HUES64 (cell line): ENCODE measurements at regions not wholly inside any gene's neighbourhood (a gene's known extent, or its start where the extent isn't known, plus 50 kb on each side); places are given as distances from the start of the nearest gene placed in this dataset.
"Not testable (repeated sequence)": the region's sequence is repeated elsewhere in the genome, so short reads cannot be mapped to it uniquely, and the experiment has no call there.

Experiments used
- H3K27ac ChIP-seq: 2 replicates; pipeline ENCODE4 v1.7.0; 2013; ENCODE audit warnings: low read depth, low read length, inconsistent platforms
- H3K27me3 ChIP-seq: 2 replicates; pipeline ENCODE4 v1.6.1; 2013; ENCODE audit warnings: mild to moderate bottlenecking, low read length; ENCODE audit not compliant: insufficient read depth
- H3K36me3 ChIP-seq: 2 replicates; pipeline ENCODE4 v1.6.1; 2013; ENCODE audit warnings: mild to moderate bottlenecking, low read length; ENCODE audit not compliant: insufficient read depth
- H3K4me1 ChIP-seq: 2 replicates; pipeline ENCODE4 v1.6.1; 2013; ENCODE audit warnings: mild to moderate bottlenecking, low read length, moderate library complexity; ENCODE audit not compliant: insufficient read depth
- H3K4me3 ChIP-seq: 2 replicates; pipeline ENCODE4 v1.5.1; 2013; ENCODE audit warnings: mild to moderate bottlenecking, low read length, moderate library complexity
- H3K9ac ChIP-seq: 2 replicates; pipeline ENCODE4 v1.6.1; 2013; ENCODE audit warnings: mild to moderate bottlenecking, low read depth, low read length
- H3K9me3 ChIP-seq: 2 replicates; pipeline ENCODE4 v1.6.1; 2013; ENCODE audit warnings: low read depth, low read length; ENCODE audit not compliant: insufficient read depth
- WGBS: fragments of 150-250, 120-280 bp; methylation state at CpG from one replicate; pipeline ENCODE4 v1.1.7; 2013; ENCODE audit warnings: missing lambda C conversion rate; 5-methylcytosine and 5-hydroxymethylcytosine counted together

DNA sequence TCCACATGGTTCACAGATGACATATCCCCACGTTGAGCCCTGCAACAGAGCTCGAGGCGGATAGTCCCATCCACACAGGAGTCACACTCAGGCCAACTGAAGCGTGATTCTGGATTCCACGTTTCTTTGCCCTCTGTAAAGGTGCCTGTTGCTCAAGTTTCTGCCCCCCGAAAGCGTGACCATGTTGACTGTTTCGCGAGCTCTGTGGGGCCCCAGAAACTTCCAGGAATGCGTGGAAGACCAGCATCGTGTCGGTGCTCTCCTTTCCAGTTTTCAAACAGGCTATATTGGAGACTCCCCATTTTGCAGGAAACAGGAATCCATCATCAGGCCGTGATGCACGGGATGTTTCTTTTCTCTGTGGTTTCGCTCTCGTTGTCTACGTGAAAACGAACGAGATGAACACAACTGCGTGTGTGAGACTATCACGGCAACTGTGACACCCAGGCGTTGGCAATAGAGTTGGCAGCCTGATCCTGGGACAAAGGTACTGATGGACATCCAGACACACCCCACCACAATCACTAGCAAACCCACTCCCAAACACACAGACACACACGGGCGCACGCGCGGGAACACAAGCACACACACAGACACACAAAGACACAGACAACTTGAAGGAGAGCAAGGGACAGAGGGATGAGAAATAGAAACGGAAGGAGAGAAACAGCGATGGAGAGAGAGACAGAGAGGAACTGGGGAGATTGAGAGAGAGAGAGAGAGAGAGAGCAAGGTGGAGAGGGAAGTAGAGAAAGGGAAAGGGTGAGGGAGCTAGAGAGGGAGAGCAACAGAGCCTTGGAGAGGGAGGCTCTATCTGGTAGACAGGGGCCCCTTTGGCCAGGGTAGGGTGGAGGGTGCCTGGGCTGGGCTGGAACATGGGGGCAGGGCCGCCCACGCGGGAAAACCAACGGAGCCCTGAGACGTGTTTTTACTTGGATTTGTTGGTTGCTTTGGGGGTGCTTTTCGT lies 1609.3 kb downstream of the SPATA31A7 start:
- Histone ChIP-seq H3K27me3 (peaks cover 55% of the 10 kb centered on the region), H3K4me3 (peak overlapping the region; percentile 48; the same call in 1 of the 2 replicates)
- H3K9me3 ChIP-seq, H3K36me3 ChIP-seq, H3K27ac ChIP-seq, H3K4me1 ChIP-seq, H3K9ac ChIP-seq: not testable (repeated sequence)
- 13% methylated on average over 30 of the region's 35 CpGs for WGBS

DNA sequence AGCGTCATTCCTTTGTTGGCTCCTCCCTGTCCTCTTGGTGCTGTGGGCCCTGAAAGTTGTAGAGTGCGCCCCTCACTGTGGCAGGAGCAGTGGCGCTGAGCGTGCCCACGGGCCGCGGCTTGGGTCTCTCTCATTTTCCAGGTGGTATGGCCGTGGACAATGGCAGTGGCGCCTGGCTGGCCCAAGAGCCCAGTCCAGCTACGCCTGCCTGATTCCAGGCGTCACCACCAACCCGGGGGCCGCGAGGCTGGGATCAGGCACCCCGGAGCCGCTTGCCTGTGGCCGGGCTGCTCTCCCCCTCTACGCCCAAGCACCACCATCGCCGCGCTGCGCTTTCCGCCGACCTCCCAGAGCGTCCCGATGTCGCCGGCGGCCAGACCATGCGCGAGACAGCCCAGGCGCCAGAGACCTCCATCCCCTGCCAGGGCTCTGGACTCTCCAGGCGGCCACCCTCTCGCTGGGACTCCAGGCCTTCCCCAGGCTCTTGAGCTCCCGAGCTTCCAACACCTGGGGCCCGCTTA lies 1610.1 kb downstream of the SPATA31A7 start:
- H3K9ac ChIP-seq, H3K4me1 ChIP-seq, H3K36me3 ChIP-seq, H3K27ac ChIP-seq, H3K9me3 ChIP-seq: not testable (repeated sequence)
- peaks cover 63% of the 10 kb centered on the region for H3K27me3 ChIP-seq
- WGBS = 4% methylated on average over 36 of the region's 36 CpGs
- H3K4me3 ChIP-seq = peak overlapping the region; percentile 48

DNA sequence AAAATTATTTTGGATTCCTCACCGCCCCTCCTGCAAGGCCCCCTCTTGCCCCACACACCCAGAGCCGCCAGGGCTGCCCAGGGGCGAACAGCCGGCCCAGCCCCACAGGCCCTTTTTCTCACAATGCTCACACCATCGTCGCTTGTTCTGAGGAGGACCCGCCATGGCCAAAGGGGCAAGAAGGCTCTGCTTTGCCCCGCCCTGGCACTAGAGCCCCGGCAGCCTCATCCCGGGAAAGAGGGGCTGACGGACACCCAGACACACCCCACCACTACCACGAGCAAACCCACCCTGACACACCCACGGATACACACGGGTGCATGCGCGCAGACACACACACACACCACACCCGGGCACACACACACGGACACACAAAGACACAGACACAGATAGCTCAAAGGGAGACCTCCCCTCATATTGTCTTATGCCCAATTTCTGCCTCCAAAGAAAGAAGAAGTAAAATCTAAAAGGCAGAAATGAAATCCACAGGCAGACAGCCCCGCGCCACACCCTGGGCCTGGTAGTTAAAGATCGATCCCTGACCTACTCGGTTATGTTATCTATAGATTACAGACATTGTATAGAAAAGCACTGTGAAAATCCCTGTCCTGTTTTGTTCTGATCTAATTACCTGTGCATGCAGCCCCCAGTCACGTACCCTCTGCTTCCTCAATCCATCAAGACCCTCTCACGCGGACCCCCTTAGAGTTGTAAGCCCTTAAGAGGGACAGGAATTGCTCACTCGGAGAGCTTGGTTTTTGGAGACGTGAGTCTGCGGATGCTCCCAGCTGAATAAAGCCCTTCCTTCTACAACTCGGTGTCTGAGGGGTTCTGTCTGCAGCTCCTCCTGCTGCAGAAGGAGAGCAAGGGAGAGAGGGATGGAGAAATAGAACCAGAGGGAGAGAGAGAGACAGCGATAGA lies 1610.9 kb downstream of the SPATA31A7 start:
- not testable (repeated sequence) for H3K27ac ChIP-seq, H3K4me1 ChIP-seq, H3K36me3 ChIP-seq, H3K9me3 ChIP-seq, H3K9ac ChIP-seq
- H3K4me3 ChIP-seq = peak overlapping the region; percentile 58; the same call in 1 of the 2 replicates
- H3K27me3 ChIP-seq = peaks cover 71% of the 10 kb centered on the region
- 10% methylated on average over 29 of the region's 30 CpGs for WGBS

DNA sequence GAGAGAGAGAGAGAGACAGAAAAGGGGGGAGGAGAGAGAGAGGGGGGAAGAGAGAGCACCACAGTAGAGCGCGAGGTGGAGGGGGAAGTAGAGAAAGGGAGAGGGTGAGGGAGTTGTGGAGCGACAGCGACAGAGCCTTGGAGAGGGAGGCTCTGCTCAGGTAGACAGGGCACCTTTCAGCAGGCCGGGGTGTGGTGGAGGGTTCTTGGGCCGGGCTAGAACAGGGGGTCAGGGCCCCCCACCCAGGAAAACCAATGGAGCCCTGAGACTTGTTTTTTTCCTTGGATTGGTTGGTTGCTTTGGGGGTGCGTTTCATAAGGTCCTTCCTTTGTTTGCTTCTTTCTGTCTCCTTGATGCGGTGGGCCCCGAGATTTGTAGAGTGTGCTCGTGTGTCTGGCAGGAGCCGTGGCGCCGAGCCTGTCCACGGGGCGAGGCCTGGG lies 1611.6 kb downstream of the SPATA31A7 start:
- Histone ChIP-seq H3K27me3 (peaks cover 78% of the 10 kb centered on the region), H3K4me3 (peak overlapping the region; percentile 58)
- H3K36me3 ChIP-seq, H3K9me3 ChIP-seq, H3K9ac ChIP-seq, H3K27ac ChIP-seq, H3K4me1 ChIP-seq: not testable (repeated sequence)
- WGBS = 2% methylated on average over 15 of the region's 15 CpGs

DNA sequence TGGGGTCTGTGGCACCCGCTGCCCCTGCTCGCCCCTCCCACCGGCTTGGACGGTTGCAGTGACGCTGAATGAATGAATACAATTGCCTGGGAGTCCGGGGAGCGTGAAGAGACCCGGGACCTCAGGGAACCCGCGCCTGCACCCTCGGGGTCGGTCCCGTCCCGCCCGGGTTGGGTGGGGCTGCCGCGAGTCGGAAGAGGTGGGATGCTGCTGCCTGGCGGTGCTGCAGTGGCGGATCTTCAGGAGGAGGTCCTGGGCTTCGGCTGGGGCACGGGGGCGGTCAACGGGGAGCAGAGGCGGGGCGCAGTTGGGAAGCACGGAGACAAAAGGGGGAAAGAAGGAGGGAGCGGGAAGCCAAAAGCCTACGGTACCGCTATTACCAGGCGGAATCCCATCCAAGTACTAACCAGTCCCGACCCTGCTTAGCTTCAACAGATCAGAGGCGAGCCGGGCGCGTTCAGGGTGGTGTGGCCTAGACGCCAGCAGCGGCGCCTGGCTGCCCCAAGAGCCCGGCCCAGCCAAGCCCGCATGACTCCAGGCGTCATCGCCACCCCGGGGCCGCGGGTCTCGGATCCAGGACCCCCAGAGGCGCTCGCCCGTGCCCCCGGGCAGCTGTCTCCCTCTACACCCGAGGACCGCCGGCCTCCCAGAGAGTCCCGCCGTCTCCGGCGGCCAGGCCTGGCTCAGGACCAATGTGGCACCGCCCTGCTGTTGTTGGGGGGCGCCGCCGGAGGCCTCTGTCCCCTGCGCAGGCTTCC lies 1612.3 kb downstream of the SPATA31A7 start:
- not testable (repeated sequence) for H3K4me1 ChIP-seq, H3K9me3 ChIP-seq, H3K27ac ChIP-seq, H3K36me3 ChIP-seq
- Histone ChIP-seq H3K27me3 (peaks cover 84% of the 10 kb centered on the region), H3K9ac (peak overlapping the region; percentile 42; the same call in 1 of the 2 replicates), H3K4me3 (peak overlapping the region; percentile 58)
- WGBS = 6% methylated on average over 63 of the region's 63 CpGs

DNA sequence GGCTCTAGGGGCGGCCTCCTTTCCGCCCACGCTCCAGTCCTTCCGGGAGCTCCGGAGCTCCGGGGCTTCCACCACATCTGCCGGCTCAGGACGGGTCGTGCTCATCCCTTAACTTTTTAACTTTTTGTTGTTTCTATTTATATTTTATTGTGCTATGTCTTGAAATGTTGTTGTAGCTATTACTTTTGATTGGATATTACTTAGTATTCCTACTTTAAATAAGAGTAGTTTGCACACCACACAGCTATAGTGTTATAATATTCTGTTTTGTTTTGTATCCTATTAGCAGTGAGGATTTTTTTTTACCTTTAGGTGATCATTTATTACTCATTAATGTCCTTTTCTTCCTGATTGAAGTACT lies 1612.9 kb downstream of the SPATA31A7 start:
- H3K9ac ChIP-seq = not testable (repeated sequence)

DNA sequence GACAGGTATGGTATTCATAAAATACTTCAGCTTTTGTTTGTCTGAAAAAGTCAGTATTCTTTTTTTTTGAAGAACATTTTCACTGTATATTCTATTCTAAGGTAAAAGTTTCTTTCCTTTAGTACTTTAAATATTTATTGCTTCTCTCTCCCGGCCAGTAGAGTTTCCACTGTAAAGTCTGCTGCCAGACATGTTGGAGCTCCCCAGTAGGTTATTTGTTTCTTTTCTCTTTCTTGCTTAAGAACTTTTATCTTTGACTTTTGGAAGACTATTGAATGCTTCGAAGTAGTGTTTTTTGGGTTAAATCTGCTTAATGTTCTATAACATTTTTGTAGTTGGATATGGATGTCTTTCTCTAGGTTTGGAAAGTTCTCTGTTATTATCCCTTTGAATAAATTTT lies 1613.3 kb downstream of the SPATA31A7 start:
- H3K27ac ChIP-seq, H3K9me3 ChIP-seq, H3K4me1 ChIP-seq, H3K36me3 ChIP-seq, H3K4me3 ChIP-seq, H3K9ac ChIP-seq: not testable (repeated sequence)
- 63% methylated on average over 2 of the region's 2 CpGs for WGBS
- H3K27me3 ChIP-seq = peaks cover 93% of the 10 kb centered on the region

More for the DNA sequence above, 1612.9 kb downstream of the SPATA31A7 start:
- H3K4me1 ChIP-seq, H3K9me3 ChIP-seq, H3K27ac ChIP-seq, H3K36me3 ChIP-seq: not testable (repeated sequence)
- Histone ChIP-seq H3K4me3 (peak overlapping the region; percentile 58), H3K27me3 (peaks cover 89% of the 10 kb centered on the region)
- WGBS = 15% methylated on average over 9 of the region's 9 CpGs

DNA sequence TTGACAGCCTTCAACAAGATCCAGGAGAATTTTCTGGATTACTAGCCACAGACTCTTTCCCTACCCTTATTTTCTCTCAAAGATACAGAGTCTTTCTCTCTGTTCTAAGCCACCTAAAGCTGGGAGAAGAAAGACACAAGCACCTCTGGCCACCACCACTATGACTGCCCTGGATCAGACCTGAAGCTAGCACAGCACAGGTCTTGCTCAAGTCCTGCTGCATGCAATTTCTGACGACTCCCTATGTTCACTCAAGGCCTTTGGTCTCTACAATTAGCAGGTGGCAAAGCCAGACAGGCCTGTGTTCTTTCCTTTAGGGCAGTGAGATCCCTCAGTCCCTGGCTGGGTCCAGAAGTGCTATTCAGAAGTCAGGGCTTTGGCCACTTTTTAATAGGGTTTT lies 1614.5 kb downstream of the SPATA31A7 start:
- peaks cover 96% of the 10 kb centered on the region for H3K27me3 ChIP-seq
- H3K9ac ChIP-seq, H3K27ac ChIP-seq, H3K4me3 ChIP-seq, H3K4me1 ChIP-seq, H3K36me3 ChIP-seq, H3K9me3 ChIP-seq: not testable (repeated sequence)
- 24% methylated on average over 1 of the region's 1 CpG for WGBS

DNA sequence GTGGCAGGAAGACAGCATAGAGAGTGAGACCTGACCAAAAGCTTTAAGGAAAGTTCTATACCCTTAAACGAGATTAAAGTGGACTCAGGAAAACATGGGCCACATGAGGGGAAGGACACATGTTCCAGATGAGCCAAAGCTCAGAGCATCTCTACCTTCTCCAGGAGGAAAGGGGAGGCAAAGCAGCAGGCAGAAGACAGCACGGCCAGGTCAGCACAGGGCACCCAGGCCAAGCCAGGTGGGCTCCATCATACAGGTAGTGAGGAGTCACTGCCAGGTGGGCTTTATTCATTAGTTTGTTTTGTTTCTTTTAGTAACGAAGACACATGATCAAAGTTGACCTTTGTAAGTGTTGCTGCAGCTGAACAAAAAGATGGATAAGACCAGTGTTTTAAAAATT lies 1617.6 kb downstream of the SPATA31A7 start:
- not testable (repeated sequence) for H3K4me1 ChIP-seq, H3K27ac ChIP-seq, H3K36me3 ChIP-seq, H3K9me3 ChIP-seq, H3K4me3 ChIP-seq, H3K9ac ChIP-seq
- H3K27me3 ChIP-seq = peaks cover 85% of the 10 kb centered on the region
- WGBS = 69% methylated on average over 3 of the region's 3 CpGs

DNA sequence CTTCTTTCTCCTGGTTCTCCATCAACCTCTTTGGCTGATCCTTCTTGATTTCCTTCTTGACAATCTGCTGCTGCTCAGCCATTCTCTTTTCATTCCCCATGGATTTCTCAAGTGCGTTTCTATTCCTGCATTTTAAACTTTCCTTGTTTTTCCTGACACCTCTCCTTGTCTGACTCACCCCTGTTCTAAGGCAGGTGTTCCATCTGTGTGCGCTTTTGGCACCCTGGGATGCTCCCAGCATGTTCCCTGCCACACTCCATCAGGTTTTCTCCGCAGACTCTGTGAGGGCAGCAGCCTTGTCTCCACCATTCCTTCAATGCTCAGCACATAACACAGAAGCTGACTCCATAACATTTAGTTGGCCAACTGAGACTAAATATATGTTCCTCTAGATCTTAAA lies 1618.2 kb downstream of the SPATA31A7 start:
- Histone ChIP-seq H3K27me3 (peaks cover 83% of the 10 kb centered on the region), H3K9me3 (peaks cover 10% of the 10 kb centered on the region; the same call in 1 of the 2 replicates)
- H3K4me1 ChIP-seq, H3K36me3 ChIP-seq, H3K4me3 ChIP-seq, H3K27ac ChIP-seq, H3K9ac ChIP-seq: not testable (repeated sequence)
- WGBS = 69% methylated on average over 3 of the region's 3 CpGs
